Heart left ventricle (tissue), 16 donors: ENCODE measurements at regions not wholly inside any gene's neighbourhood (a gene's known extent, or its start where the extent isn't known, plus 50 kb on each side); places are given as distances from the start of the nearest gene placed in this dataset.
"Not testable (repeated sequence)": the region's sequence is repeated elsewhere in the genome, so short reads cannot be mapped to it uniquely, and the experiment has no call there.

ENCODE experiments used
- ATAC-seq, 4 donors: fragments of 200-7000 bp; cut with Tn5 transposase; one replicate each; pipeline ENCODE4 v1.9.1; 2020 to 2022; ENCODE audit warnings: moderate library complexity in 4 of 4, mild to moderate bottlenecking in 3 of 4, moderate number of reproducible peaks in 1 of 4
- DNase-seq, 5 donors: peaks; one replicate each; pipeline ENCODE4 v3.0.0-alpha.2; 2020
- H3K27ac ChIP-seq, 12 donors: fragments of 200-600 bp; sonication (generic) in 4 of 12; one replicate each; pipeline versions ENCODE4 v1.5.0 to v1.8.0; 2016 to 2022; ENCODE audit warnings: mild to moderate bottlenecking in 2 of 12
- H3K27me3 ChIP-seq, 9 donors: fragments of 200-600 bp; sonication (generic) in 2 of 9; one replicate each; pipeline versions ENCODE4 v1.5.1 to v1.8.0; 2016 to 2022; ENCODE audit warnings: mild to moderate bottlenecking in 3 of 9
- H3K36me3 ChIP-seq, 9 donors: fragments of 200-600 bp; sonication (generic) in 2 of 9; one replicate each; pipeline versions ENCODE4 v1.5.0 to v1.8.0; 2018 to 2022; ENCODE audit warnings: mild to moderate bottlenecking in 2 of 9
- H3K4me1 ChIP-seq, 12 donors: fragments of 200-600 bp; sonication (generic) in 4 of 12; one replicate each; pipeline versions ENCODE4 v1.5.0 to v1.8.0; 2016 to 2022; ENCODE audit warnings: mild to moderate bottlenecking in 3 of 12
- H3K4me3 ChIP-seq, 12 donors: fragments of 200-600 bp; sonication (generic) in 4 of 12; one replicate each; pipeline versions ENCODE4 v1.5.0 to v1.8.0; 2017 to 2022; ENCODE audit warnings: mild to moderate bottlenecking in 9 of 12, moderate library complexity in 4 of 12
- H3K9me3 ChIP-seq, 12 donors: fragments of 200-600 bp; sonication (generic) in 4 of 12; one replicate each; pipeline versions ENCODE4 v1.5.0 to v1.8.0; 2016 to 2022; ENCODE audit warnings: mild to moderate bottlenecking in 1 of 12
- POLR2A ChIP-seq, 2 donors: fragments of 450-650 bp; IDR thresholded peaks; one replicate each; pipeline ENCODE4 v1.6.1; 2017; ENCODE audit warnings: antibody characterized with exemption in 2 of 2, mild to moderate bottlenecking in 2 of 2, moderate library complexity in 2 of 2
- WGBS, 4 donors: extraction: QIAGEN DNeasy Blood & Tissue Kit in 2 of 4; methylation state at CpG; one replicate each; pipeline versions ENCODE4 v1.1.5 to v1.1.7; 2013 to 2018; 5-methylcytosine and 5-hydroxymethylcytosine counted together
- intact Hi-C, 10 donors: fragments of 100-400 bp; cut with DNase I; formaldehyde crosslinking; loops; one replicate each; pipeline versions ENCODE4 v1.11.1 to v1.14.2; 2022
- TF ChIP-seq, protein P1 (sequence below), 12 donors: fragments of 200-600 bp; sonication (generic) in 4 of 12; IDR thresholded peaks; one replicate each; pipeline versions ENCODE4 v1.5.0 to v1.8.0; 2018 to 2022; ENCODE audit warnings: antibody characterized with exemption in 12 of 12, mild to moderate bottlenecking in 5 of 12
- donor health status: ischemic (EF 13 %, LVEDD 7.1; RV severe dilation, severe dysfunction).
- donor health status: healthy with polysubstance abuse.
- donor health status: DM: no; HTN: yes; CAD: no.
- donor health status: DM: no; HTN: no; CAD: no.
- donor health status: ischemic (EF 25% LVEDD 6.9; RV normal size, moderate dysfunction).
- donor health status: ischemic (EF 25% LVEDD 5.7; RV mildly dilated, moderate dysfunction).
- donor health status: healthy.
- donor health status: DM: yes; HTN: yes; CAD: no.
- donor health status: ischemic (EF 35%, LVEDD 5.7; RV mildly dilated, moderate dysfunction).
- donor health status: nonischemic (EF 11% LVEDD 7.7; RV severe dilation, severe dysfunction).
- donor health status: DM: yes; HTN: yes; CAD: no.
- donor health status: PGD.
- donor health status: ischemic (EF 29% LVEDD 5.4; RV normal size, mild dysfunction).
- donor health status: nonischemic (EF 23%, LVEDD 6.1; RV moderate dilation, normal function).

DNA sequence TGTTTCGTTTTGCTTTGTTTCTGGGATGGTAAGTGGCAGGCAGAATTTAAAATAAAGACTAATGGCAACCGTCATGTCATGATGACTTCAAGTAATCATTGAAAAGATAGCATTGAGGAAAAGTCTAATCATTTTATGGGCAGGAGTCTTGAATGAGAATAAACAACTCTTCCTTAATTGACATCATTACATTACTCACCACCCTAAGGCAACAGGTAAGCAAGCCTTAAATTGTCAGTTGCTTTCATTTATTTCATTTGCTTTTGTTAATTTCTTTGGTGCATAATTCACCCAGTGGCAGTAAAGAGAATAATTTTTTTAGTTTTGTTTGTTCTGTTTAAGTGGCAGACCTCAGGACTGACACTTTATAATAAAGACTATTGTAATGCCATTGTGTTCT lies 669.0 kb downstream of the RWDD3 start:
- ATAC-seq (no peak), DNase-seq (no peak)
- H3K27ac ChIP-seq: no peak overlapping the region
- no peaks in the 10 kb centered on the region for H3K36me3 ChIP-seq
- H3K9me3 ChIP-seq: peaks cover 0 to under 1% (median 0%) of the 10 kb centered on the region in 12 donors
- no peaks in the 10 kb centered on the region for H3K27me3 ChIP-seq
- intact Hi-C loops: no loop called here
- TF ChIP-seq, protein P1, sequence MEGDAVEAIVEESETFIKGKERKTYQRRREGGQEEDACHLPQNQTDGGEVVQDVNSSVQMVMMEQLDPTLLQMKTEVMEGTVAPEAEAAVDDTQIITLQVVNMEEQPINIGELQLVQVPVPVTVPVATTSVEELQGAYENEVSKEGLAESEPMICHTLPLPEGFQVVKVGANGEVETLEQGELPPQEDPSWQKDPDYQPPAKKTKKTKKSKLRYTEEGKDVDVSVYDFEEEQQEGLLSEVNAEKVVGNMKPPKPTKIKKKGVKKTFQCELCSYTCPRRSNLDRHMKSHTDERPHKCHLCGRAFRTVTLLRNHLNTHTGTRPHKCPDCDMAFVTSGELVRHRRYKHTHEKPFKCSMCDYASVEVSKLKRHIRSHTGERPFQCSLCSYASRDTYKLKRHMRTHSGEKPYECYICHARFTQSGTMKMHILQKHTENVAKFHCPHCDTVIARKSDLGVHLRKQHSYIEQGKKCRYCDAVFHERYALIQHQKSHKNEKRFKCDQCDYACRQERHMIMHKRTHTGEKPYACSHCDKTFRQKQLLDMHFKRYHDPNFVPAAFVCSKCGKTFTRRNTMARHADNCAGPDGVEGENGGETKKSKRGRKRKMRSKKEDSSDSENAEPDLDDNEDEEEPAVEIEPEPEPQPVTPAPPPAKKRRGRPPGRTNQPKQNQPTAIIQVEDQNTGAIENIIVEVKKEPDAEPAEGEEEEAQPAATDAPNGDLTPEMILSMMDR (IDR thresholded peaks at IDR 0.05): no peak
- TF ChIP-seq POLR2A (IDR thresholded peaks at IDR 0.05): no peak
- no peak overlapping the region for H3K4me3 ChIP-seq
- 81 to 86% (median 83%) methylated on average over 2 of the region's 2 CpGs for WGBS, 4 donors
- no peaks in the 10 kb centered on the region for H3K4me1 ChIP-seq

- ATAC-seq (no peak), DNase-seq (no peak)
- no peak overlapping the region for H3K4me3 ChIP-seq
- no peaks in the 10 kb centered on the region for H3K27me3 ChIP-seq
- no peak overlapping the region for H3K27ac ChIP-seq
- no peaks in the 10 kb centered on the region for H3K36me3 ChIP-seq
- WGBS, 4 donors: 37 to 64% (median 48%) methylated on average over 1 of the region's 1 CpG
- H3K4me1 ChIP-seq: no peaks in the 10 kb centered on the region
- intact Hi-C loops: no loop called here
- TF ChIP-seq, protein P1 (IDR thresholded peaks at IDR 0.05): no peak
- no peak for TF ChIP-seq POLR2A (IDR thresholded peaks at IDR 0.05)
- peaks cover 0 to 6% (median 0%) of the 10 kb centered on the region in 12 donors for H3K9me3 ChIP-seq
Observed at GRCh38 chr1:95905818-95906395, 671.9 kb downstream of the RWDD3 start.

DNA sequence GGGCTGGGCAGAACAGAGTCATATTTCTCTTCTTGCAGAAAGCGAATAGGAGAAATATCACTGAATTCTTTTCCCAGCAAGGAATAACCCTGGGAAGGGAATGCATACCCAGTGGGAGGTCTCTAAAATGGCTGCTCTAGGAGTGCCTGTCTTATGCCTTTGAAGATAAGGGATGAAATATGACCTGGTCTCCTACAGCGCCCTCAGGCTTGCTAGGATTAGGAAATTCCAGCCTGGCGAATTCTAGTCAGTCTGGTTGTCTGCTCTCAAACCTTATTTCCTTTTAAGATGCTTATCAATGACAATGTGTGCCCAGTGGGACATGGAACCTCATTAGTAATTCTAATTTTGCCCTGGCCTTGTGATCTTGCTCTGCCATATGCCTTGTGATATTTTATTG lies 677.7 kb downstream of the RWDD3 start:
- H3K27me3 ChIP-seq, H3K36me3 ChIP-seq, DNase-seq, H3K4me1 ChIP-seq, H3K27ac ChIP-seq, ATAC-seq, intact Hi-C loops, H3K4me3 ChIP-seq: not testable (repeated sequence)
- H3K9me3 ChIP-seq: peaks cover 0 to 48% (median 11%) of the 10 kb centered on the region in 12 donors
- WGBS, 4 donors: 79 to 88% (median 84%) methylated on average over 3 of the region's 3 CpGs

GRCh38 chr1:95916616-95917015 lies 682.6 kb downstream of the RWDD3 start:
- no peak for ATAC-seq
- intact Hi-C loops: no loop called here
- no peaks in the 10 kb centered on the region for H3K36me3 ChIP-seq

More at GRCh38 chr1:95916616-95917015, 682.6 kb downstream of the RWDD3 start:
- WGBS, 4 donors: 9 to 18% (median 13%) methylated on average over 1 of the region's 1 CpG
- Histone ChIP-seq H3K4me3 (no peak overlapping the region), H3K27ac (no peak overlapping the region), H3K27me3 (no peaks in the 10 kb centered on the region), H3K9me3 (peaks cover 0 to 36% (median 9%) of the 10 kb centered on the region in 12 donors), H3K4me1 (no peaks in the 10 kb centered on the region)
- DNase-seq: no peak
- no peak for TF ChIP-seq POLR2A (IDR thresholded peaks at IDR 0.05)
- TF ChIP-seq, protein P1 (IDR thresholded peaks at IDR 0.05): peak in 3 of 12 donors; percentile 18 to 30 (median 29)
